ENCODE measurements at regions not wholly inside any gene's neighbourhood (a gene's known extent, or its start where the extent isn't known, plus 50 kb on each side); places are given as distances from the start of the nearest gene placed in this dataset.

GRCh38 chr15:88312941-88313579 lies 56.5 kb upstream of the NTRK3 start:
- DNase-seq = no peak

DNA sequence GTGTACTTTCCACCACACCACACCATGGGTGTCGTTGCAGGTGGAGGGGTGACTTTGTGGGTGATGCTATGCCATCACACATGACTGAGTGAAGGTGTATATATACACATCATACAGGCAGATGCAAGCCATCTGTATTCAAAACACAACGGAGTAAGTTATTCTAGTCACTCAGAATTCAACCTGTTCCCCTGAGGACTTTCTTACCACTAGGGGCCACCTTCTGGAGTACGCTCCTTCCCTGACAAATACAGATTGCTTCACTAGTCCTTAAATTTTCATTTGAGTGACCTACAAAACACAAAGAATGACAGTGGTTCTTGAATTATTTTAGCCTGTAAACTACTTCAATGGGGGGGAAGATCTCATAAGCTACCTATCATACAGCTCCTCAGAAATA lies 52.8 kb upstream of the NTRK3 start:
- no peak for DNase-seq

DNA sequence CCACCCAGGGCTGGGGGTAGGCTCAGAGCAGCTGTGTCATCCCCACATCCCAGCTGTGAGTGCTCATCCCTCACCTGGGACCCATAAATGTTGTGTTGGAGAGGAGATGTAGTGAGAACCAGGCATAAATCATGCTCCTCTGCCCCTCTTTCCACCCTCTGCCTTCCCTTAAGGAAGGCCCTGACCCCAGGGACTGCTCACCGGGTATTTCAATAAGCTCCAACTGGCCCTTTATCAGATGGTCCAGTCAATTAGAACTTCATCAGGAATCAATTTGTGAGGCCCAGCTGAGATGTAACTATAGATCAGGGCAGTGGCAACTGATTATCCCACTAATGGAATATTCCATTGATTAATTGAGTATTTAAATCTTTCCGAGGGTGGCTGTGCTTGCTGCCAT lies 50.8 kb upstream of the NTRK3 start:
- DNase-seq = no peak

Data from stimulated activated CD4-positive, alpha-beta T cell treated with anti-CD3 and anti-CD28 coated beads, Interleukin-2, amount 100 ng/mL, for 48 hours (primary cell).